ENCODE measurements at regions not wholly inside any gene's neighbourhood (a gene's known extent, or its start where the extent isn't known, plus 50 kb on each side); places are given as distances from the start of the nearest gene placed in this dataset.

GRCh38 chr15:27695726-27696125 lies 403.4 kb downstream of the OCA2 start:
- no peak for TF ChIP-seq POLR2A (IDR thresholded peaks at IDR 0.05)
- TF ChIP-seq POLR2AphosphoS5 (IDR thresholded peaks at IDR 0.05) = no peak
- no peak for TF ChIP-seq EP300 (IDR thresholded peaks at IDR 0.05)
- no peak for TF ChIP-seq CTCF (IDR thresholded peaks at IDR 0.05)

GRCh38 chr15:27694506-27695087 lies 404.5 kb downstream of the OCA2 start:
- no peak for TF ChIP-seq CTCF (IDR thresholded peaks at IDR 0.05)

More at GRCh38 chr15:27695726-27696125, 403.4 kb downstream of the OCA2 start:
- Histone ChIP-seq H3K27ac (no peak overlapping the region), H3K36me3 (no peaks in the 10 kb centered on the region), H3K4me1 (no peaks in the 10 kb centered on the region), H3K27me3 (no peaks in the 10 kb centered on the region), H3K4me3 (no peak overlapping the region), H3K9me3 (no peaks in the 10 kb centered on the region)
- no peak for DNase-seq (ENCODE audit: low spot score in 2 of 2)
- 80% methylated on average over 2 of the region's 2 CpGs for WGBS

GRCh38 chr15:27693280-27693679 lies 405.8 kb downstream of the OCA2 start:
- no peaks in the 10 kb centered on the region for H3K36me3 ChIP-seq
- WGBS = 72% methylated on average over 2 of the region's 2 CpGs
- no peaks in the 10 kb centered on the region for H3K27me3 ChIP-seq
- H3K4me1 ChIP-seq = no peaks in the 10 kb centered on the region
- no peak overlapping the region for H3K27ac ChIP-seq
- H3K4me3 ChIP-seq = no peak overlapping the region
- H3K9me3 ChIP-seq = no peaks in the 10 kb centered on the region
- no peak for DNase-seq (ENCODE audit: low spot score in 2 of 2)
- no peak for TF ChIP-seq EP300 (IDR thresholded peaks at IDR 0.05)

More at GRCh38 chr15:27694506-27695087, 404.5 kb downstream of the OCA2 start:
- DNase-seq (ENCODE audit: low spot score in 2 of 2) = no peak
- no peaks in the 10 kb centered on the region for H3K36me3 ChIP-seq
- H3K27ac ChIP-seq = no peak overlapping the region
- no peaks in the 10 kb centered on the region for H3K9me3 ChIP-seq
- 80% methylated on average over 6 of the region's 6 CpGs for WGBS
- no peak overlapping the region for H3K4me3 ChIP-seq
- H3K4me1 ChIP-seq = no peaks in the 10 kb centered on the region
- no peaks in the 10 kb centered on the region for H3K27me3 ChIP-seq

- TF ChIP-seq POLR2AphosphoS5 (IDR thresholded peaks at IDR 0.05) (no peak), CTCF (IDR thresholded peaks at IDR 0.05) (no peak), POLR2A (IDR thresholded peaks at IDR 0.05) (no peak), EP300 (IDR thresholded peaks at IDR 0.05) (no peak)
- WGBS = 60% methylated on average over 5 of the region's 5 CpGs
These were observed 406.7 kb downstream of the OCA2 start for GRCh38 chr15:27692438-27692837.

DNA sequence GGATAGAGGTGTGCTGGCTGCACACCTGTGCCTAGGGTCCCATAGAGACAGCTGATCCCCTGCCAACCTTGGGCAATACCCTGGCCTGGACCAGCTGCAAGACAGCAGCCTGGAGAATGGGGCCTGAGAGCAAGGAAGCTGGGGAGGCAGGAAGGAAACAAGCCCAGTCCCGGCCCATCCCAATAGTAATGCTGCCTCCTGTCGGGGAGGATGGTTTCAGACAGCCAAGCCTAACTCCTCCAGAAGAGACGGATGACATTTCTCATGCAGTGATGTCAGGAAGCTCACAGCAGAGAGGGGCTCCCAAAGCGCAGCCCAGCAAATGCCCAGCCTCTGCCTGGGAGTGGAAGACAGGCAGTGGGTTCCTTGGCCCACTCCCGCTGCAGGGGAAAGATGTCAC lies 408.8 kb downstream of the OCA2 start:
- Histone ChIP-seq H3K4me3 (no peak overlapping the region), H3K27ac (no peak overlapping the region), H3K4me1 (no peaks in the 10 kb centered on the region), H3K36me3 (no peaks in the 10 kb centered on the region), H3K9me3 (no peaks in the 10 kb centered on the region), H3K27me3 (no peaks in the 10 kb centered on the region)
- TF ChIP-seq POLR2AphosphoS5 (IDR thresholded peaks at IDR 0.05) (no peak), EP300 (IDR thresholded peaks at IDR 0.05) (no peak), CTCF (IDR thresholded peaks at IDR 0.05) (no peak), POLR2A (IDR thresholded peaks at IDR 0.05) (no peak)
- WGBS = 86% methylated on average over 5 of the region's 5 CpGs
- no peak for DNase-seq (ENCODE audit: low spot score in 2 of 2)

More at GRCh38 chr15:27692438-27692837, 406.7 kb downstream of the OCA2 start:
- H3K4me1 ChIP-seq = no peaks in the 10 kb centered on the region
- no peak overlapping the region for H3K4me3 ChIP-seq
- H3K27me3 ChIP-seq = no peaks in the 10 kb centered on the region
- H3K36me3 ChIP-seq = no peaks in the 10 kb centered on the region
- no peaks in the 10 kb centered on the region for H3K9me3 ChIP-seq
- no peak for DNase-seq (ENCODE audit: low spot score in 2 of 2)
- no peak overlapping the region for H3K27ac ChIP-seq

GRCh38 chr15:27686971-27687370 lies 412.1 kb downstream of the OCA2 start:
- TF ChIP-seq EP300 (IDR thresholded peaks at IDR 0.05) (no peak), POLR2A (IDR thresholded peaks at IDR 0.05) (no peak), POLR2AphosphoS5 (IDR thresholded peaks at IDR 0.05) (no peak), CTCF (IDR thresholded peaks at IDR 0.05) (no peak)
- H3K27me3 ChIP-seq = no peaks in the 10 kb centered on the region
- DNase-seq (ENCODE audit: low spot score in 2 of 2) = no peak
- H3K36me3 ChIP-seq = no peaks in the 10 kb centered on the region
- H3K27ac ChIP-seq = no peak overlapping the region
- H3K4me1 ChIP-seq = no peaks in the 10 kb centered on the region
- no peaks in the 10 kb centered on the region for H3K9me3 ChIP-seq
- no peak overlapping the region for H3K4me3 ChIP-seq
- 80% methylated on average over 7 of the region's 7 CpGs for WGBS

Data from suprapubic skin (tissue), 4 donors.